Nephron progenitor cell (in vitro differentiated cells): ENCODE measurements at regions not wholly inside any gene's neighbourhood (a gene's known extent, or its start where the extent isn't known, plus 50 kb on each side); places are given as distances from the start of the nearest gene placed in this dataset.

Experiments
- DNase-seq: peaks from one replicate; pipeline ENCODE4 v3.0.0; 2021
- H3K27ac Mint-ChIP-seq: 2 replicates; pipeline ENCODE4 v1.8.0; 2021; ENCODE audit warnings: mild to moderate bottlenecking, moderate library complexity, mixed read lengths
- H3K27me3 Mint-ChIP-seq: 2 replicates; pipeline ENCODE4 v1.8.0; 2021; ENCODE audit warnings: mild to moderate bottlenecking, low read depth, mixed read lengths; ENCODE audit not compliant: poor library complexity
- H3K36me3 Mint-ChIP-seq: 2 replicates; pipeline ENCODE4 v1.8.0; 2021; ENCODE audit warnings: low read depth, mixed read lengths
- H3K4me1 Mint-ChIP-seq: 2 replicates; pipeline ENCODE4 v1.8.0; 2021; ENCODE audit warnings: mixed read lengths
- H3K4me3 Mint-ChIP-seq: 2 replicates; pipeline ENCODE4 v1.8.0; 2021; ENCODE audit warnings: mild to moderate bottlenecking, moderate library complexity, mixed read lengths
- H3K9me3 Mint-ChIP-seq: 2 replicates; pipeline ENCODE4 v1.8.0; 2021; ENCODE audit warnings: mild to moderate bottlenecking, moderate library complexity, mixed read lengths
- CTCF ChIP-seq: fragments of 200-600 bp; sonication (generic); IDR thresholded peaks from 2 replicates; pipeline ENCODE4 v1.5.0; 2021; ENCODE audit warnings: antibody characterized with exemption

- DNase-seq, result no peak
- no peak overlapping the region for H3K27ac Mint-ChIP-seq
- peaks cover 3% of the 10 kb centered on the region for H3K9me3 Mint-ChIP-seq
- no peaks in the 10 kb centered on the region for H3K4me1 Mint-ChIP-seq
- peaks cover 4% of the 10 kb centered on the region for H3K27me3 Mint-ChIP-seq
- no peak for TF ChIP-seq CTCF
- H3K4me3 Mint-ChIP-seq, result no peak overlapping the region
- no peaks in the 10 kb centered on the region for H3K36me3 Mint-ChIP-seq
Observed at GRCh38 chr1:184329962-184330868, 56.6 kb upstream of the C1orf21 start.

- H3K27me3 Mint-ChIP-seq, result peaks cover 4% of the 10 kb centered on the region
- H3K9me3 Mint-ChIP-seq, result peaks cover 3% of the 10 kb centered on the region
- H3K27ac Mint-ChIP-seq, result peak overlapping the region; percentile 60
- no peak for TF ChIP-seq CTCF
- no peaks in the 10 kb centered on the region for H3K4me1 Mint-ChIP-seq
- H3K4me3 Mint-ChIP-seq, result no peak overlapping the region
- no peak for DNase-seq
- H3K36me3 Mint-ChIP-seq, result no peaks in the 10 kb centered on the region
Observed at GRCh38 chr1:184330875-184331274, 56.0 kb upstream of the C1orf21 start.
